AG08395 (cell line): ENCODE measurements at regions not wholly inside any gene's neighbourhood (a gene's known extent, or its start where the extent isn't known, plus 50 kb on each side); places are given as distances from the start of the nearest gene placed in this dataset.
"Not testable (repeated sequence)": the region's sequence is repeated elsewhere in the genome, so short reads cannot be mapped to it uniquely, and the experiment has no call there.

Experiments used
- DNase-seq: peaks from one replicate; pipeline ENCODE4 v3.0.0; 2012; ENCODE audit warnings: mixed read lengths, low spot score

DNA sequence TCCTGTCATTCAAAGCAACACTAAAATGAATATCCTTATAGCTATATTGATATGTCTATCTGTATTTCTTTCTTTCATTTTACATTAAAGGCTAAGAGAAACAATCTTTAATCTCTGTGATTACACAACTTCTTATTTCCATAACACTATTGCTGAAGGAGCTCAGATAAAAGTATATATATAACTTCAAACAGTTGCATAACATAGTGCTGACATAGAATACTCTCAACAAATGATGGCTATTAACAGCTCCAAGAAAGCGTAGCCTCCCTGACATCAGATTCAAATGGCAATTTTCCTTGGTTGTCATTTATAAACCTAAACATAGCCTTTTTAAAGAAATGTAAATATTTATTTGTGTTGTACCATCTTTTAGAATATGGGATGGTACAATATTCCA lies 116.6 kb upstream of the PTPRG start:
- DNase-seq, result no peak

DNA sequence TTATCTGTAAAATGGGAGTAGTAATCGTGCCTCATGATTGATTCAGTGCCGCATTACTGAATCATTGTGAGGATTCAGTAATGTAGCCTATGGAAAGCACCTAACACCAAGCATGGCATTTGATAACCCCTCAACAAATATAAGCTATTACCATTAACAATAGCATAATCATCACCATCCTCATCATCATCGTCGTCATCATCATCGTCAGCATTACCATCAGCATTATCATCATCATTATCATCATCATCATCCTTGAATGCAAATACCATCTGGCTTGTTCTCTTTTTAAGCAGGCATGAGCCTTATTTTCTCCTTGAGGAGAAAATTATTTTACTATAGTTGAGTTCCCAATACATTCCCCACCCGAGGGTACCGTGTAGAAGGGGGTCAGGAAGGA lies 115.4 kb upstream of the PTPRG start:
- DNase-seq, result no peak

DNA sequence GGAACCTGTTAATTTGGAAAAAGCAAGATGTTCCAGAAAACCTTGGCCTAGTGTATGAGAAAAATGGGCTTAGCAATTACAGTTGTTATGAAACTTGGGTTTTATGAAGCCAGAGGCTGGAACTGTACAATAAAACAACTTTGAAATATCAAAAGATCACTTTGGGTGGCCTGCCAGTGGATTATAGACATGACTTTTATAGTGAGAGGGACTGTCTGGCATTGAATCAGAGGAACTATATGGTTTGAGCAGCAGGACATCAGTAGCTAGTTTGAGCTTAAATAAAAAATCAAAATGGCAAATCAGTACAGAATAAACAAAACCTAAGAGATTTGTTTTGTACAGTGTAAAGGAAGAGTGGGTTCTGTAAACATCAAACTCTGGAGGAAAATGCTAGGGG lies 115.0 kb upstream of the PTPRG start:
- no peak for DNase-seq

DNA sequence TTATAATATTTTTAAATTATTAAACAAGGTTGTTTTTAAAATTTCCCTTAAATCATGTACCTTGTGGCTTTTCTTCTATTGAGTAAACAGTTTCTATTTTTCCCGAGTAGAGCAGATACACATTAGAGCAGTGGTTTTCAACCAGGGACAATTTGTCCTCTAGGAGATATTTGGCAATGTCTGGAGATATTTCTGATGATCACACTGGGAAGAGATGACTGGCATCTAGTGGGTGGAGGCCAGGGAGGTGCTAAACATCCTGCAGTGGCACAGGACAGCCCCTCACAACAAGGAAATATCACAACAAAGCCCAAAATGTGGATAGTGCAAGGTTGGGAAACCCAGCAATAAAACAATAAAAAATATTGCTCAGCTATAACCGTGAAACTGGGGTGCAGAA lies 113.0 kb upstream of the PTPRG start:
- DNase-seq, result no peak

DNA sequence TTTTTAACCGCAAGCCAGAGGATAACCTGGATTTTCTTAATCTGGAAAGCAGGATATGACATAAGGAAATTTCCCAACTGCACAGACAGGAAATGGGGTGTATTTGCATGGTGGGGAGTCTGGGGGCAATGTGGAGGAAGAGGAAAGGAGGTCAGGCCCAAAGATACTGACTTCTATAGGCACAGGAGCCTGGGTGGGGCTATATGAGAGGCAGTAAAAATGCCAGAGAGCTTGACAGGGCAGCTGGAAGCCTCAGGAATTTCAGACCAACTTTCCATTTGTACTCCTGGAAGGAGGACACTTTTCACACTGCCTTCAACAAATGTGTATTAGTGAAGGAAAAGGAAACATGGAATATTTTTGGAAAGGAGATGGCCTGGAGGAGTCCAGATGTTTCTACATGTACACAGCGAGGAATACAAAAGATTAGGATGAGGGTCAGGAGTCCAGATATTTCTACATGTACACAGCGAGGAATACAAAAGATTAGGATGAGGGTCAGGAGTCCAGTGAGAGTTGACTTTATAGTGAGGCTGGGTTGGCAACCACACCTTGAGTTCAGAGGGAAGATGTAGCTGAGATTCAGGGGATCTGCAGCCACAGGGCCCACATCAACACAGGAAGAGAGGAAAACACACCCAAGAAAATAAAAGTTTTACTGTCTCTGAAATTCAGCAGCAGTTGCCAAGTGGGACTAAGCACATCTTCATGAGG lies 111.9 kb upstream of the PTPRG start:
- no peak for DNase-seq

DNA sequence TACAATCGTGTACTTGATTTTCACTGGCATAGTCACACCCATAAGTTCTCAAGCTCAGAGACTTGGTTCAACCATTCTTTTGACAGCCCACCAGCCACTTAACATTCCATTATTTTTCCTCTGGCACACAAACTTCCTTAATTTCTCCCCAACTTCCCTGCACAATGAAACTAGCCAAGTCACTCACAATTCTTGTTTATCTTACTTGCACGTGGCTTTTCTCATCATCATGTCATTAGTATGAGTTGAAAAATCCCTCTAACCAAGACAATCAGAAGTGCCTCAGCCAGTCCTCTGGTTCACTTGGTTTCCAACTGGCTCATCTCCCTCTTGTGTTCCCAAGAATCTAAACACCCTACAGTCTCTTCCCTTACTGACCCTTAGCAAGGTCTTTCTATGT lies 110.5 kb upstream of the PTPRG start:
- no peak for DNase-seq

DNA sequence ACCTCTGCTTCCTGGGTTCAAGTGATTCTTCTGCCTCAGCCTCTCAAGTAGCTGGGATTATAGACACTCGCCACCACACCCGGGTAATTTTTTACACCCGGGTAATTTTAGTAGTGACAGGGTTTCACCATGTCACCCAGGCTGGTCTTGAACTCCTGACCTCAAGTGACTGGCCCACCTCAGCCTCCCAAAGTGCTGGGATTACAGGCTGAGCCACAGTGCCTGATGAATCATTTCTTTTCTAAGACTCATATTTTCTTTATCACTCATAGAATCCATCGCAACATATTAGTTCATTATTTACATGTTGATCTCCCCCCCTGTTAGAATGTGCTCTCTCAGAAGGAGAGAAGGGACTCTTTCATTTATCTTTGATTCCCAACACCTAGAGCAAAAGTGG lies 109.5 kb upstream of the PTPRG start:
- no peak for DNase-seq

DNA sequence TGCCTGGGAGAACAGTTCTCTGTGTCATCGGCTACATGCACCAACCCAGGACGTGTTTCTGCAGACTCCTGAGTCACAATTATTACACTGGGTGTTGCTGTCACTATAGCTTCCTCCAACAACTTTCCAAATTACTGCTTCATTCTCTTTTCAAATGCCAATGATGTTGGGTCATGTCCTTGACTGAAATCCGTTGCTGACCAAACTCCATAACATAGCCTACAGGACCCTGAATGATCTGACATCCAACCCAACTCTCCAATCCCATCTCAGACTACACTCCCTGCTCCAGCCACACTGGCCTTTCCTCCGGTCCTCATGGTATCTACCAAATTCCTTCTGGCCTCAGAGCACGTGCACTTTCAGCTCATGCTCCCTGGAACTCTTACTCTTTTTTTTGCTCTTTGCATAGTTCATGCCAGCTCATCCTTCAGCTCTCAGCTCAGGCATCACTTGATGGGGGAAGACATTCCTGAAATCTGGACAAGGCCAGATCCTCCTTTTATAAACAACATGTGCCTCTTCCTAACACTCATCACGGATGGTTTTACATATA lies 108.8 kb upstream of the PTPRG start:
- peak; percentile 54 for DNase-seq

DNA sequence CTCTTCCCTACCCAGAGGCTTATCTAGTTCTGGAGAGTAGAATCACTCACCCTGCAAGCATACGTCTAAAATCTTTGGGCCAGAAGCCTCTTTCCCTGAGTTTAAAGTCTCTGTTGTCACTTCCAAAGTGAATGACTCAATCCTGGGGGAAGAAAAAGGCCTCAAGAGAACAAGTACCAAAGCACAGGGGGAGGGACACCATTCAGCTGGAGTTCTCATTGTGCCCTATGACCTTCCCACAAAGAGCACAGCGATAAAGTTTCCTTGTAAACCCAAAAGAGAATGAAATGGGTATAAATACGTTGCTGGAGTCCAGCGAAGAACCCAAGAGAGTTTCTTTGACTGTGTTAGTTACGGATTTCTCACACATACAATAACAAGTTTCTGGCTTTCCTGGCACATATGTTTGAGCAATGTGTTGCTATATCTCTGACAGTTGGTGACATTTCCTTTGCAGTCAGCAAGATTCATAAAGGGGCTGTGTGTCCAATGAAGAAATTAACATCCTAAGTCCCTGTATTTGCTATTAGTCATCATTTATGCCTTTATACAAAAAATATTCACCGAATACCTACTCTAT lies 107.3 kb upstream of the PTPRG start:
- DNase-seq, result no peak

DNA sequence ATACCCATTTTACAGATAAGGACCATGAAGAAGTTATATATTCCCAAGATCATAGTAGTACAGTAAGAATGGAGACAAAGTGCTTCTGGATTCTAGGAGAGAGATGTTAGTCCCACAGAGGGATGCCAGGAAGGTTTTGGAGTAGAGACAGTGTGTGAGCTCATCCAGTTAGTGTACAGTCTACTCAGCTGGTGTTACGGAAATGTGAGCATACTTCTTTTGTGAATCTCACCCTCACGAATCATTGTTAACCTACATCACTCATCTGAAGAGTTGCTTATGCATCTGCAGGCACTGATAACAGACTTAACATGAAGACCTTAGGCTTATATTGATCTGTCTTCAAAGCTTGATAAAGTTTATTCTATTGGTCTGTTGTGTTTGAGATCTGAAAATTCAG lies 106.6 kb upstream of the PTPRG start:
- DNase-seq, result no peak

DNA sequence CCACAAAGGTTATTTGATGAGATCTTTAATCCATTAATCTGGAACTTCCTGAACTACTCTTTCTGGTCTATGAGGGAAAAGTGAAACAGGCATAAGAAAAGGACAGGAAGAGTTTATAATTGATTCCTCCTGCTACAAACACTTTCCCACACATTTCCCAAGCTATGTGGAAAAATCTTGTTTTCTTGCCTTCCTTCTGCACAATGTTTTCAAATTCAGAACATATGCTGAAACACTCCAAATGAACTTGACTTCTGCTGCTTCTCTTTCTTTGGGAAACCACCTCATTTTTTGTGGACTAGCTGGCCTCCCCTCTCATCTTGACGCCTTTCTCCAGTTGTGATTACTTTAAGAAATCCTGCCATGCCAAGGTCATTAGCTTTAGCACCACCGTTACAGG lies 100.7 kb upstream of the PTPRG start:
- no peak for DNase-seq

DNA sequence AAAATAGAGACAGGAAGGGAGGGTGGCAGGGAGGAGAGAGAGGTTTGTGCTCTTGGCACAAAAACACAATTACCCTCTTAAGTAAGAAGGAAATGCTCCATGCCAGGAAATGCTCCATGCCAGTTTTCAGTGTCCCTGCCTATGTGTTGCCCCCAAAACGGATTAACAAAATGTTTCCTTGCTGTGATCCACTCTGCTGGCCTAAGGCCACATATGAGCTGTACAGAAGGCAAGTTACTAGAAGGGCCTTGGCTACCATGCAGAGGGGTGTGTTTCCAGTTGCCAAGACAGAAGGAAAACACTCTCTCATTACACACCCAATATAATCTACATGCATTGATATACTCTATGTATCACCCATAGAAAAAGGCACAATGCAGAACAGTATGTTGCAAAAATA lies 98.2 kb upstream of the PTPRG start:
- no peak for DNase-seq

DNA sequence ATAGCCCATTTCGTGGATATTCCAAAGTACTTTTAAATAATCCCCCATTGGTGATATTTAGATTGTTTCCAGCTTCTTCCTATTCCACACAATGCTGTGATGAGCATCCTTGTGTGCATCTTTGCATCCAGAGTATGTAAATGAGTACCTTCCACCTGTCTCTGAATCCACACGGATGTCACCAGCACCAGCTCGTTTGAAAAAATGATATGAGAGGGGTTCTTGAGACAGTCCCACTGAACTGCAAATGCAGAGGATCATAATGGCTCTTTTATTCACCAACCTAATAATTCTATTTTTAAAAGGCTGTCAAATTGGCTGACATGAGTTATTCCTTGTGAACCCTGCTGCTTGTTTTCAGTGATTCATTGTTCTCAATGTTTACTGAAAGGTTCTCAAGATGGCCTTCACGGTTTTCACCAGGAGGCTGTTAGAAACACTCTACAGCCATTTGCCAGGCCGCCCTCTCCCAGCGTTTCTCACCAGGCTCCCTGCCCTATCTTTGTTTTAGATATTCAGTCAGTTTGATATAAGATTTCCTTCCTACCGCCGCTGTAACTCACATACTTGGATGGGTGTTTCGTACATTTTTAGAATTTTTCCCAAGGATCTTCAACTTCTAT lies 96.7 kb upstream of the PTPRG start:
- DNase-seq, result no peak

DNA sequence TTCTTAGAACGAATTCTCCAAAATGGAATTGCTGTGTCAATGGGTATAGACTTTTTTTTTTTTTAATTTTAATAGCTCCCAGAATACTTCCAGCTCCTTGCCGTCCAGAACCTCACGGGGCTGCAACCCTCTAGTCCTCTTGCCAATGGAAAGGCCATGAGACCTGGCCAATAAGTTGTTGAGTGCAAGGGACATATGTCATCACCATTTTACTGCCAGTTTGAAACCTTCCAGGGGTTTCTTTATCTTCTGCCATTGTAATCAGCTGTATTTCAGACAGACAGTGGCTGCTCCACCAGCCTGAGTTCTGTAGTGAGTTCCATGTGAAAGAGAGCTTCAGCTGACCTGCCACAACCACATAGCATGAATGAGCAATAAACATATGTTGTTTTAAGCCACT lies 95.0 kb upstream of the PTPRG start:
- DNase-seq, result no peak

DNA sequence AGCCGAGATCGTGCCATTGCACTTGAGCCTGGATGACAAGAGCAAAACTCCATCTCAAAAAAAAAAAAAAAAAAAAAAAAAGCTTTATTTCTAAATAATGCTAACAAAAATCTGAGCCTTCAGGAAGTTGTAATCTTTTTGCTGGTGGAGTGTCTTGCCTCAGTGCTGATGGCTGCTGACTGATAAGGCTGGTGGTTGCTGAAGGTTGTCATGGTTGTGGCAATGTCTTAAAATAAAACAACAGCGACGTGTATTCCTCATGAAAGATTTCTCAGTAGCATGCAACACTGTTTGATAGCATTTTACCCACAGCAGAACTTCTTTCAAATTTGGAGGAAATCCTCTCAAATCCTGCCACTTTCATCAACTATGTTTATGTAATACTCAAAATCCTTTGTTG lies 77.4 kb upstream of the PTPRG start:
- DNase-seq, result no peak

DNA sequence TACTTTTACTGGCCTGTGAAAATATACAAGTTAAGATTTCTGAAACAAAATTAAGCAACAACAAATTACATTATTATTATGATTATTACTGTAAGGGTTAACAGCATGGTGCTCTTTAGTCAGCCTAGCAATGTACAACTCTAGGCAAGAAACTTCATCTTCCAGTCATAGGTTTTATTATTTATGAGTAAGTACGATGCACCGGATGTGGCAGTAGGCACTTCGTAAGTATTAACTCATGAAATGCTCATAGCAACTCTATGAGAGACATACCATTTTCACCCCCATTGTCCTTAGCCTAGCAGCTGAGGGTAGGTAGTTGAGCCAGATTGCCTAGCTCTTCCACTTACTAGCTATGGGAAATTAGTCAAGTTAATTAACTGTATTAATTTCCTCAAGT lies 68.0 kb upstream of the PTPRG start:
- DNase-seq, result no peak

DNA sequence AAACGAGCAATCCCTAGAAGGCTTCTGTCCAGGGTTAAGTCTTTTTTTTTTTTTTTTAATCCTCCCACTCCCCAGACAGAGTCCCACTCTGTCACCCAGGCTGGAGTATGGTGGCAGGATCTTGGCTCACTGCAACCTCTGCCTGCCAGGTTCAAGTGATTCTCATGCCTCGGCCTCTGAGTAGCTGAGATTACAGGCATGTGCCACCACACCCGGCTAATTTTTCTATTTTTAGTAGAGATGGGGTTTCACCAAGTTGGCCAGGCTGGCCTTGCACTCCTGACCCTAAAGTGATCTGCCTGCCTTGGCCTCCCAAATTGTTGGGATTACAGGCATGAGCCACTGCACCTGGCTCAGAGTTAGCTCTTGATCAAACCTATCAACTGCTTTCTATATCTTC lies 67.1 kb upstream of the PTPRG start:
- DNase-seq, result not testable (repeated sequence)

DNA sequence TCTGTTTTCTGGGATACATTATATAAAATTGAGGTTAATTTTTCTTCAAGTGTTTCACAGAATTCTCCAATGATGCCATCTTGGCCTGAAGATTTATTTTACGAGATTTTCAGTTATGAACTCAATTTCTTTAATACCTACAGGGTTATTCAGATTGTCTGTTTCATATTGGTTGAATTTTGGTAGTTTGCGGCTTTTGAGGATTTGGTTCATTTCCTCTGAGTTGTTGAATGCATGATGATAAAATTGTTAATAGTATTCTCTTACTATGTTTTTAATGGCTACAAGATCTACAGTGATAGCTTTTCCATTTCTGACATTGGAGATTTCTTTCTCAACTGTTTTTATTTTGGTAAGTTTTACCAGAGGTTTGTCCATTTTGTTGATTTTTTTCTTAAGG lies 63.9 kb upstream of the PTPRG start:
- no peak for DNase-seq

DNA sequence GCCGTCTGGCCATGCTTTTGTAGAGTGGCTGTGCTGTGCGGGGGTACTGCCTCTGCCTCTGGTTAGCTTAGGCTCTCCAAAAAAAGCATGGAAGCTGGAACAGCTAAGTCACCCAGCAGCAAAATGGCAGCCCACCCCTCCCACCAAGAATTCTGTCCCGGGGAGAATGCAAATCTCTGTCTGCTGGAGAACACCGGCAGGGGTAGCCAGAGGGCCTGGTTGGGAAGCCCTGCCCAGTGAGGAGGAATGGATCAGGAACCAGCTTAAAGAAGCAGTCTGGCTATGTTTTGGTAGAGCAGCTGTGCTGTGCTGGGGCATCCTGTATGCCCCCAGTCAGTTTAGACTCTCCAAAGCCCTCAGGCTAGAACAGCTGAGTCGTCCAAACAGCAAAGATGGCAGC lies 56.2 kb upstream of the PTPRG start:
- no peak for DNase-seq

DNA sequence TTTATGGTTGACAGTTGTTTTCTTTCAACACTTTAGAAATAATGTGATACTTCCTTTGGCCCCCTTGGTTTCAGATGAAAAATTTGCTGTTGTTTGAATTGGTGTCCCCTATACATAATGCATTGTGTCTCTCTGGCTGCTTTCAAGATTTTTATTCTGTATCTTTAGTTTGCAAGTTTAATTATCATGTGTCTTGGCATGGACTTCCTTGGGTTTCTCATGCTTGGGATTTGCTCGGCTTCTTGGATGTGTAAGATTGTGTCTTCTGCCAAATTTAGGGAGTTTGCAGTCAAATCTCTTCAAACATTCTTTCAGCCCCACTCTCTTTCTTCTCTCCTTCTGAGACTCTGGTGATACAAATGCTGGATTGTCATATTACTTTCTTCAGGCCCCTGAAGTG lies 53.4 kb upstream of the PTPRG start:
- DNase-seq, result no peak
